ENCODE measurements at regions not wholly inside any gene's neighbourhood (a gene's known extent, or its start where the extent isn't known, plus 50 kb on each side); places are given as distances from the start of the nearest gene placed in this dataset.

- no peaks in the 10 kb centered on the region for H3K9me3 ChIP-seq (ENCODE audit: insufficient read depth, low read depth, low read length)
- peaks cover 23% of the 10 kb centered on the region for H3K4me1 ChIP-seq (ENCODE audit: insufficient read depth, low read length)
- no peaks in the 10 kb centered on the region for H3K9me3 Mint-ChIP-seq (ENCODE audit: unreplicated experiment)
- H3K27ac ChIP-seq (ENCODE audit: low read depth, low read length) = no peak overlapping the region
- no peak overlapping the region for H3K4me3 Mint-ChIP-seq (ENCODE audit: unreplicated experiment)
- no peaks in the 10 kb centered on the region for H4K20me1 ChIP-seq (ENCODE audit: insufficient read depth, low read length)
- H3K4me3 ChIP-seq (ENCODE audit: insufficient read depth, low read depth, low read length) = no peak overlapping the region
- FAIRE-seq (no peak), DNase-seq (ENCODE audit: low read depth) (no peak)
- no peaks in the 10 kb centered on the region for H3K36me3 Mint-ChIP-seq (ENCODE audit: low read depth, unreplicated experiment)
- no peaks in the 10 kb centered on the region for H3K79me2 ChIP-seq (ENCODE audit: insufficient read depth, low read length)
- H3K27me3 Mint-ChIP-seq (ENCODE audit: low read depth, unreplicated experiment) = no peaks in the 10 kb centered on the region
- H3K4me2 ChIP-seq (ENCODE audit: low read length) = no peak overlapping the region
- no peak overlapping the region for H3K9ac ChIP-seq (ENCODE audit: low read length)
- TF ChIP-seq CTCF (IDR thresholded peaks at IDR 0.05; ENCODE audit: insufficient read depth, low read depth, low read length) (no peak), EZH2 (IDR thresholded peaks at IDR 0.05; ENCODE audit: insufficient read depth, low read length) (no peak)
- no peak overlapping the region for H3K27ac Mint-ChIP-seq (ENCODE audit: unreplicated experiment)
- no peaks in the 10 kb centered on the region for H3K27me3 ChIP-seq (ENCODE audit: insufficient read depth, low read length)
- H3K36me3 ChIP-seq (ENCODE audit: insufficient read depth, low read length) = no peaks in the 10 kb centered on the region
- H3K4me1 Mint-ChIP-seq (ENCODE audit: low read depth, unreplicated experiment) = peaks cover 29% of the 10 kb centered on the region
- no peak overlapping the region for H2AFZ ChIP-seq (ENCODE audit: low read depth, low read length)
Measured at GRCh38 chr18:55853268-55853667, 265.3 kb upstream of the TCF4 start.

GRCh38 chr18:55850904-55851303 lies 262.9 kb upstream of the TCF4 start:
- DNase-seq (ENCODE audit: low read depth) (no peak), FAIRE-seq (no peak)
- Mint-ChIP-seq H3K27me3 (ENCODE audit: low read depth, unreplicated experiment) (no peaks in the 10 kb centered on the region), H3K27ac (ENCODE audit: unreplicated experiment) (no peak overlapping the region), H3K4me1 (ENCODE audit: low read depth, unreplicated experiment) (peaks cover 11% of the 10 kb centered on the region), H3K4me3 (ENCODE audit: unreplicated experiment) (no peak overlapping the region), H3K9me3 (ENCODE audit: unreplicated experiment) (no peaks in the 10 kb centered on the region), H3K36me3 (ENCODE audit: low read depth, unreplicated experiment) (no peaks in the 10 kb centered on the region)
- no peaks in the 10 kb centered on the region for H3K79me2 ChIP-seq (ENCODE audit: insufficient read depth, low read length)
- H3K9ac ChIP-seq (ENCODE audit: low read length) = no peak overlapping the region
- H4K20me1 ChIP-seq (ENCODE audit: insufficient read depth, low read length) = no peaks in the 10 kb centered on the region
- no peak overlapping the region for H2AFZ ChIP-seq (ENCODE audit: low read depth, low read length)
- H3K4me3 ChIP-seq (ENCODE audit: insufficient read depth, low read depth, low read length) = no peak overlapping the region
- H3K4me1 ChIP-seq (ENCODE audit: insufficient read depth, low read length) = peaks cover 7% of the 10 kb centered on the region
- H3K36me3 ChIP-seq (ENCODE audit: insufficient read depth, low read length) = no peaks in the 10 kb centered on the region
- H3K27me3 ChIP-seq (ENCODE audit: insufficient read depth, low read length) = no peaks in the 10 kb centered on the region
- TF ChIP-seq CTCF (IDR thresholded peaks at IDR 0.05; ENCODE audit: insufficient read depth, low read depth, low read length) = no peak
- TF ChIP-seq EZH2 (IDR thresholded peaks at IDR 0.05; ENCODE audit: insufficient read depth, low read length) = no peak
- no peaks in the 10 kb centered on the region for H3K9me3 ChIP-seq (ENCODE audit: insufficient read depth, low read depth, low read length)
- H3K27ac ChIP-seq (ENCODE audit: low read depth, low read length) = no peak overlapping the region
- no peak overlapping the region for H3K4me2 ChIP-seq (ENCODE audit: low read length)

GRCh38 chr18:55849391-55849790 lies 261.4 kb upstream of the TCF4 start:
- no peak overlapping the region for H3K27ac ChIP-seq (ENCODE audit: low read depth, low read length)
- no peak overlapping the region for H3K4me3 Mint-ChIP-seq (ENCODE audit: unreplicated experiment)
- no peaks in the 10 kb centered on the region for H3K4me1 ChIP-seq (ENCODE audit: insufficient read depth, low read length)
- no peaks in the 10 kb centered on the region for H3K27me3 ChIP-seq (ENCODE audit: insufficient read depth, low read length)
- no peaks in the 10 kb centered on the region for H3K27me3 Mint-ChIP-seq (ENCODE audit: low read depth, unreplicated experiment)
- no peaks in the 10 kb centered on the region for H4K20me1 ChIP-seq (ENCODE audit: insufficient read depth, low read length)
- FAIRE-seq (no peak), DNase-seq (ENCODE audit: low read depth) (no peak)
- H3K79me2 ChIP-seq (ENCODE audit: insufficient read depth, low read length) = no peaks in the 10 kb centered on the region
- no peak overlapping the region for H3K4me2 ChIP-seq (ENCODE audit: low read length)
- H3K4me1 Mint-ChIP-seq (ENCODE audit: low read depth, unreplicated experiment) = peaks cover 3% of the 10 kb centered on the region
- peaks cover 2% of the 10 kb centered on the region for H3K36me3 Mint-ChIP-seq (ENCODE audit: low read depth, unreplicated experiment)
- H3K9me3 ChIP-seq (ENCODE audit: insufficient read depth, low read depth, low read length) = no peaks in the 10 kb centered on the region
- H2AFZ ChIP-seq (ENCODE audit: low read depth, low read length) = no peak overlapping the region
- H3K4me3 ChIP-seq (ENCODE audit: insufficient read depth, low read depth, low read length) = no peak overlapping the region
- no peak overlapping the region for H3K9ac ChIP-seq (ENCODE audit: low read length)
- TF ChIP-seq CTCF (IDR thresholded peaks at IDR 0.05; ENCODE audit: insufficient read depth, low read depth, low read length) = no peak
- no peak for TF ChIP-seq EZH2 (IDR thresholded peaks at IDR 0.05; ENCODE audit: insufficient read depth, low read length)
- H3K9me3 Mint-ChIP-seq (ENCODE audit: unreplicated experiment) = no peaks in the 10 kb centered on the region
- H3K36me3 ChIP-seq (ENCODE audit: insufficient read depth, low read length) = no peaks in the 10 kb centered on the region
- no peak overlapping the region for H3K27ac Mint-ChIP-seq (ENCODE audit: unreplicated experiment)
